Hematopoietic multipotent progenitor cell treated with erythropoietin and hydrocortisone succinate and interleukin-3 and kit ligand, for 15 days (in vitro differentiated cells): ENCODE measurements at regions not wholly inside any gene's neighbourhood (a gene's known extent, or its start where the extent isn't known, plus 50 kb on each side); places are given as distances from the start of the nearest gene placed in this dataset.
"Not testable (repeated sequence)": the region's sequence is repeated elsewhere in the genome, so short reads cannot be mapped to it uniquely, and the experiment has no call there.

Source experiments
- DNase-seq: peaks from one replicate; pipeline ENCODE4 v3.0.0-alpha.2; 2015; ENCODE audit warnings: low spot score

- no peak for DNase-seq
Observed at GRCh38 chr4:72677265-72677664, 108.2 kb upstream of the ADAMTS3 start.

- no peak for DNase-seq
Observed at GRCh38 chr4:72671980-72672379, 103.0 kb upstream of the ADAMTS3 start.

GRCh38 chr4:72670521-72670920, 101.5 kb upstream of the ADAMTS3 start:
- no peak for DNase-seq

GRCh38 chr4:72666910-72667309, 97.9 kb upstream of the ADAMTS3 start:
- DNase-seq: no peak

- DNase-seq: no peak
Observed at GRCh38 chr4:72665171-72665968, 96.3 kb upstream of the ADAMTS3 start.

- no peak for DNase-seq
Observed at GRCh38 chr4:72663828-72664227, 94.8 kb upstream of the ADAMTS3 start.

GRCh38 chr4:72661830-72662229, 92.8 kb upstream of the ADAMTS3 start:
- DNase-seq: no peak

- DNase-seq: no peak
Observed at GRCh38 chr4:72641611-72642010, 72.6 kb upstream of the ADAMTS3 start.

GRCh38 chr4:72636866-72637265, 67.8 kb upstream of the ADAMTS3 start:
- DNase-seq: not testable (repeated sequence)

GRCh38 chr4:72635931-72636330, 66.9 kb upstream of the ADAMTS3 start:
- DNase-seq: not testable (repeated sequence)

- DNase-seq: not testable (repeated sequence)
Observed at GRCh38 chr4:72632253-72632652, 63.2 kb upstream of the ADAMTS3 start.

- no peak for DNase-seq
Observed at GRCh38 chr4:72631296-72631695, 62.3 kb upstream of the ADAMTS3 start.

GRCh38 chr4:72629540-72629939, 60.5 kb upstream of the ADAMTS3 start:
- no peak for DNase-seq

- no peak for DNase-seq
Observed at GRCh38 chr4:72627723-72628122, 58.7 kb upstream of the ADAMTS3 start.
